CD4-positive, alpha-beta T cell treated with Interleukin-4 for 1 hour (primary cell): ENCODE measurements at regions not wholly inside any gene's neighbourhood (a gene's known extent, or its start where the extent isn't known, plus 50 kb on each side); places are given as distances from the start of the nearest gene placed in this dataset.
"Not testable (repeated sequence)": the region's sequence is repeated elsewhere in the genome, so short reads cannot be mapped to it uniquely, and the experiment has no call there.

Experiments used
- DNase-seq, 2 donors: peaks; one replicate each; pipeline ENCODE4 v3.0.0-alpha.2; 2020 to 2022

- DNase-seq: no peak
Measured at GRCh38 chr12:60760965-60761364, 1165.1 kb downstream of the SLC16A7 start.

GRCh38 chr12:60801166-60801565 lies 1205.3 kb downstream of the SLC16A7 start:
- DNase-seq: not testable (repeated sequence)

DNA sequence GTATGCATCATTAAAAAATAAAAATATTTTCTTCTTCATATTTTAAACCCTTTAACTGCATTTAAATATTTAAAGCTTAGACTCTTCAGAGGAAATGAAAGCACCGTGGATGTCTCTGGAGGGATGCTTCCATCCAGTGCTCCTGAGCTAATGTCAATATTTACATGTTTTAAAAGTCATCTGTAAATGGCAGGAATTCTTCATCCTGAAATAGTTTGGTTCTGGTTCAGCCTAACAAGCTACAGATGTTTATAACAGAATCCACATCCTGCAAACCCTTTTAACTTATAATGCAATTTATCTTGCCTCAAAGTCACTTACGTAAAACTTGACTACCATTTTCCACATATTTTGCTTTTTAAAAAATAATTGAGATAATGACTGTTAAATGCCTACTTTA lies 1207.3 kb downstream of the SLC16A7 start:
- no peak for DNase-seq

DNA sequence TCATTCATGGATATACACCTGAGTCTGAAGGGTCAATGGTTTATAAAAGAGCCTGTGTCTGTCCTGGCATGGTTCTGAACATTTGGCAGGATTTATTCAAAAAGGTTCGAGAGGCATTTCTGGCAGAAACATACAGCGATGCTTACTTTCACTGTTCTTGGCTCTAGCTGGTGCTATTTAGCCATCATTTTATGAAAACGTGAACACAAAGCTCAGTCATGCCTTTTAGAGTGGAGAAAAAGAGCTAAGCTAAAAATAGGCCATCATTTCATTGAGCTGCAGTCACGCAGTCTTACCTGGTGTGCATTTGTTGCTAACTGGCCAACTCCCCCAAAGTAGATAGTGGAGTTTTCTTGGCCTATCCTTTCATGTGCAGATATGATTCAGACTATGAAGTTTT lies 1209.5 kb downstream of the SLC16A7 start:
- DNase-seq: no peak

GRCh38 chr12:60819794-60820193 lies 1224.0 kb downstream of the SLC16A7 start:
- no peak for DNase-seq

DNA sequence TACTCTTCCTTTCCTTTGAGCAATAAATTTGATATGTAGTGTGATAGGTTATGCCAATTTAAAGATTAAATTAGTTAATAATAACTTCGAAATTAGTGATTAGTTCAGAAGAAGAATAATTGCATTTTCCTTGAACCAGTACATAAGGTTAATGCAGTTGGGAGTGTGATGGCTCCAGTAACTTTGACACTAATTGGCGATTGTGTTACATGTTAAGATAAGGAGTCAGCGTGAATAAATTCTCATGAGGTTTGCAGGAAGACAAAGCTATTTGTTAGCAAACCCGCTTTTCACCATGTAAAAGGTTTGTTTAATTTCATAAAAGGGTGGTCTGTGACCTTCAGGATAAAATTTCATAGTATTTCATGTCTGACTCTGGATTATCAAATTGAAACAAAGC lies 1226.8 kb downstream of the SLC16A7 start:
- DNase-seq: no peak

- DNase-seq: no peak
Measured at GRCh38 chr12:60830381-60830780, 1234.6 kb downstream of the SLC16A7 start.

GRCh38 chr12:60832290-60832689 lies 1236.5 kb downstream of the SLC16A7 start:
- no peak for DNase-seq

GRCh38 chr12:60834372-60834771 lies 1238.5 kb downstream of the SLC16A7 start:
- no peak for DNase-seq

DNA sequence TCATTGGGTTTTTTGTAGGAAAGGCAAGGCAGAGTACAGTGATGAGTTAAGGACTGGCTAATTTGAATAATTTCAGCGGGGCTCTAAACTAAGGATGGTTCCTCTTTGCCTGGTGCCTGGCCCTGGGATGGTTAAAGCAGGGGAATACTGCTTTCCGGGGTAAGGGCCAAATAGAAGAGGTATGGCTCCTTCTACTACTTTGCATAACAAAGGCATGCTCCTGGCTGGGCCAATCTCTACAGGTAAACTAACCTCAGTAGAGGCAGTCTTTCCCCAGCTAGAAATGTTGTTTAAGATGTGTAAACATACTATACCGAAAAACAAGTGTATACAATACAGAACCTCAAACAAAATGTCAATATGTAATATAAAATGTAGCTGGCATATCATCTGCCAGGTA lies 1239.0 kb downstream of the SLC16A7 start:
- DNase-seq: no peak

DNA sequence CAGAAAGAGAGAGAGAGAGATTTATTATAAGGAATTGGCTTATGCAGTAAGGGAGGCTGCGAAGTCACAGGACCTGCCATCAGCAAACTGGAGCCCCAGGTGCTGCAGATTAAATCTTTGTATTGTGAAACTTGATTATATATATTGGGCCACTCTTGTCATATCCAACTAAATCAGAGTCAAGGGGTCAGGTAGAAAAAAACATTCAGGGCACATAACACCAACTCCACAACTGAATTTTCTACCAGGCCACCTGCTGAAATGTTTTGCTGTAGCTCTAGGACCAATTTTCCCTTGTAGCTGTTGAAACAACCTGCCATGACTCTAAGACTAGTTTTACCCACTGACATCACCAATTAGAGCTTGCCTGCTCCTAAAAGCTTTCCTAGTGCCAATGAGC lies 1240.8 kb downstream of the SLC16A7 start:
- no peak for DNase-seq

- DNase-seq: no peak
Measured at GRCh38 chr12:60842181-60842580, 1246.4 kb downstream of the SLC16A7 start.

- no peak for DNase-seq
Measured at GRCh38 chr12:60844101-60844500, 1248.3 kb downstream of the SLC16A7 start.

- DNase-seq: no peak
Measured at GRCh38 chr12:60844875-60845274, 1249.0 kb downstream of the SLC16A7 start.

DNA sequence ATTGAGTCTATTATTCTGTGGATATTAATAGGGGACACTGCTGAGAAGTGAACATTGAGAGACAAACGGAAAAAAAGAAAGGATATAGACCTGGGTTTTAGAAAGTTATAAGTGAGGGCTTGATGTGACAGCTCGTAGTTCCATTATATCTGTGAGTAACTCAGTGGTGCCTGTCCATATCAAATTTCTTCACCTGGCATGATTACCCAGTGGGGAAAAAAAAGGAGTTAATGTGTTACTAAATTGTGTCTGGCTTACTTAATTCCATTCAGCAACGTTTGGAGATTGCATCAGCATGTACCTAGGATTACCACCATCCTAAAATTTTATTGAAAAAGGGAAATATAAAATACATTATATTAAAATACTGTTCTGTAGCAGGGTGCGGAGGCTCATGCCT lies 1249.9 kb downstream of the SLC16A7 start:
- DNase-seq: no peak

DNA sequence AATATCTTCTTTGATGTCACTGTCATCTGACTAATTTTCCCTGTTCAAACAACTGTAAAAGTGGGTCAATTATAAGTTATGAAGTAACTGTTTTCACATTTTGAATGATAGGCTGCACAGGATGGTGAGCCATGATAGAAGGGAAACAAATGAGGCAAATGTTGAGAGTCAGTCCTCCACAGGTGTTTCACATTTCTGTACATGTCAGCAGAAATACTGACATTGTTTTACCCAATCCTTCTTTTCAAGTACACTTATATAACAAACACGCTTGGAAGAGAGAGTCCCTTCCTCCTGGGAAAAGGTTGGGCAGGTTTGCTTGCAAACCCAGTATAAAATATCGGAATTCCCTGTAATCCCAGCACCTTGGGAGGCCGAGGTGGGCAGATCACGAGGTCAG lies 1251.5 kb downstream of the SLC16A7 start:
- no peak for DNase-seq

DNA sequence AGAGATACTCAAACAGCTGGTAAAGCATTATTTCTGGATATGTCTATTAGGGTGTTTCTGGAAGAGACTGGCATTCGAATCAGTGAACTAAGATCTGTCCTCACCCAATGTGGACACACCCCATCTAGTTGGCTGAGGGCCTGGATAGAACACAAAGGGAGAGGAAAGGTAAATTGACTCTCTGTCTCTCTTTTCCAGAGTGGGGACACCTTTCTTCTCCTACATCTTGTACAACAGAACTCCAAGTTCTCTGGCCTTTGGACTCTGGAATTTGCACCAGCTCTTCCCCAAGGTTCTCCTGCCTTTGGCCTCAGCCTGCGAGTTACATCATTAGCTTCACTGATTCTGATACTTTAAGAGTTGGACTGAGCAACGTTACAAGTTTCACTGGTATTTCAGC lies 1253.9 kb downstream of the SLC16A7 start:
- DNase-seq: no peak

- DNase-seq: no peak
Measured at GRCh38 chr12:60853407-60853806, 1257.6 kb downstream of the SLC16A7 start.

DNA sequence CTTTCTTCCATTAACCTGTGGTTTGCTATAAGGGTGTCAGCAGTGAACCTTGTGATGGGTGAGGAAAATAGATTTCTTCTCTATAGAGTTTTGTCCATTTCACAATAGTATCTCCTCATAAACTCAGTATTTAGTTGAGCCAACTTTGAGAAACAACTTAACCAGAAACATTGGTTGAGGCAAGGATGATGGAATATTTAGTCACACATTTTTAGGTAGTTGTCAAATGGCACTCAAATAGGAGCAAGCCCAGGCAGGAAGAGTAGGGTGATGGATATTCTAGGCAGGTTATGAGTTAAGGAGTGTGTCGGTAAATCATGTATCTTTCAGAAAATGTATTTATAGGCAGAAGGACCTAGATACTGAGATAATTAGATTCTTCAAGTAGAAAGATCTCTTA lies 1267.6 kb downstream of the SLC16A7 start:
- no peak for DNase-seq

DNA sequence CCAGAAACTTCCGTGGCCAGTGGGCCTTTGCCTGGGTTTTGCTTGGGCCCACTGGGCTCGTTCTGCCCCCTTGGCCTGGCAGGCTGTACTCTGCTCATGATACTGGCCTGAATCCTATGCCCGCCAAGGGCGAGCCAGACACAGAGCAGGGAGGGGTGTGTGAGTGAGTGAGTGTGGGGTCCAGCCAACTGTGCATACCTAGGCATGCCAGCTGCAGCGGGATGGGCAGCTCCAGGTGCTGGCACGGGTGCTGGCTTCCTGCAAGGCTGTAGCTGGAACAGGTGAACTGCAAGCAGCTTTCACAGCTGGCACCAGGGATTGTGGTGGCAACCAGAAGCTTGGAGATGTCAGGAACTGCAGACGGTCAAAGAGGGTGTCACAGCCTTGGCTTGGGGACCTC lies 1276.4 kb downstream of the SLC16A7 start:
- DNase-seq: no peak

DNA sequence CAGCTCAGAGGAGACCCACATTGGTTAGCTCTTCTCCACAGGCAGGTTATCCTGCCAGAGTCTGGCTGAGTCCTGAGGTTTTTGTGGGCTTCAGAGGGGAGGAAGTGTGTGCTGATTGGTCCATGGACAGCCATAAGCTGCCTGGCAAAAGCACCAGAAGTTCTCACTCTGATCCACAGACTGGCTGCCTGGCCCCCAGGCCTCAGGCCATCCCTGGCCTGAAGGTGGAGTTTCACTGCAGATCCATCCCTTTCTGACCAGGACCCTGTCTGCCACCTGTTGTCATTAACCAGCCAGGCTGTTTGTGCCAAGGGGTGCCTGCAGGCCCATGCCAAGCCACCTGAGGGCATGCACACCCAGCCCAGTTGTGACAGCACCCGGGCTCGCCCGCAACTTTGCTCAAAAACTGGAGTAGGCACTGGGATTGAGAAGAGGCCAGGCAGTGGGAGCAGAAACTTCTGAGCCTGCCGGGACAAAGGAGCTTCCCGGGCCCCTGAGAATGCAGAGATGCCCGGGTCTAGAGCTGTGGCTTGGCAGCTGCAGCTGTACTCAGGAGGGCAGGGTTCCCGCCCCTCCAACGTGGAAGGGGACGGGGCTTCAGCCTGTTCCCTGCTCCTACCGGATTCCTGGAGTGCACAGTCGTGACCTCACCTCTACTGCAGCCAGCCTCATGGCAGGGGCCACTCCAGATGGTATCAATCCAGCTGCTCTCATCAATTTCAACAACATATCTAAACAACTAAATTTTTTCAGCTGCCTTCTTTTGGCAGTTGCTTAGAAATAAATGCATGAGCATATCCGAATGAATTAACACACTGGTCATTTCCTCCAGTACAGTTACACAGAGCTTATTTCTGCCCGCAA lies 1277.3 kb downstream of the SLC16A7 start:
- DNase-seq: no peak

- DNase-seq: no peak
Measured at GRCh38 chr12:60874091-60874490, 1278.3 kb downstream of the SLC16A7 start.

DNA sequence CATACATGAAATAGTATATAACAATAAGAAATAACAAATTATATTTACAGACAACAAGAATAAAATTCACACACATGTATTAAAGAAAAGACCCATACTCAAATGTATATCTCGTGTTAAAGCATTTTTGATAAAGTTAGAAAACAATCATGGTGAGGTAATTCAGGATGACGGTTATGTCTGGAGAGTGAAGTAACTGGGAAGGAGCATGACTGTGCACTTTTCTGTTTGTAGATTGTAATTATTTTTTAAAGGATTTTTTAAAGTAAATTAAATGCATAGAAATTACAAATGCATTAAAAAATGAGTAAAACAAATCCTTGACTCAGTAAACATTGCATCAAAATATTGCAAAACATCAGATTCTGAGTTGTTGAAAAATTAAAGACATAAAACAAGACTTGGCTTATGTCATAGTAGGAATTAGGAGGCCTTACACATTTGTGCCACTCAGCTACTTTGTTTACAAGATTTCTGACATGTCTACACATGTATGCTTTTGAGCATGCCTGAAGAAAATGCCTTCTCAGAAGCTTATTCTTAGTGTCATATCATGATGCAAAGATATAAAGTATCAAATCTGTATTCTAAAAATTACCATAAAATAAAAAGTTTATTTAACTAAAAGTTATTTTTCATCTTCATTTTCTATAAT lies 1325.1 kb downstream of the SLC16A7 start:
- no peak for DNase-seq

- no peak for DNase-seq
Measured at GRCh38 chr12:60921541-60921940, 1325.7 kb downstream of the SLC16A7 start.

GRCh38 chr12:60926256-60926655 lies 1330.4 kb downstream of the SLC16A7 start:
- DNase-seq: no peak
